Stomach (tissue), 4 donors: ENCODE measurements at regions not wholly inside any gene's neighbourhood (a gene's known extent, or its start where the extent isn't known, plus 50 kb on each side); places are given as distances from the start of the nearest gene placed in this dataset.

Experiments
- EP300 ChIP-seq: sonication (generic); formaldehyde crosslinking; IDR thresholded peaks from one replicate; pipeline ENCODE4 v1.6.1; 2017; ENCODE audit warnings: antibody characterized with exemption
- POLR2A ChIP-seq, 4 donors: fragments of 450-650 bp; IDR thresholded peaks; one replicate each; pipeline ENCODE4 v1.6.1; 2016; ENCODE audit warnings: antibody characterized with exemption in 4 of 4, control low read depth in 2 of 4, mild to moderate bottlenecking in 1 of 4, moderate library complexity in 1 of 4
- POLR2AphosphoS5 ChIP-seq, 3 donors: sonication (generic); formaldehyde crosslinking; IDR thresholded peaks; one replicate each; pipeline ENCODE4 v1.6.1; 2016; ENCODE audit warnings: antibody characterized with exemption in 3 of 3
- TF ChIP-seq, protein P1 (sequence below), 7 experiments: fragments of 450-650 bp in 4 of 7; fragments of 200-600 bp in 3 of 7; sonication (generic) in 3 of 7; IDR thresholded peaks; one replicate each; pipeline ENCODE4 v1.5.1; 2016 to 2019; ENCODE audit warnings: antibody characterized with exemption in 7 of 7, control low read depth in 2 of 7, mild to moderate bottlenecking in 1 of 7

DNA sequence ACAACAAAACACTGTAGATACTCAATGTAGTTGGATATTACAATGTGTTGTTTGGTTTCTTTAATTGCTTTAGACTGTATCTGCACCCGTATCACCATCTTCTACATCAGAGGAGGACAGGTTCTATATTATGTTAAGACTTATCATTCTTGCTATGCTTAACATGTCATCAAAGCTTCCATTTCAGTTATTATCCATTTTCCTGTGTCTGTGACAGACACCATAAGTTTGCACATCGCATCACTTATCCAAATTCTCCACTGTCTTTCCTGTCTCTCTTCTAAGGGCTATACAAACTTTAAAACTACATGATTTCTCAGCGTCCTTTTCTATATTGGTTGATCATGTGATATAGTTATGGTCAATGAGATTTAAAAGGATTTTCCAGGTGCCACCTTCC is 719.0 kb downstream of the TBC1D32 start:
- TF ChIP-seq, protein P1, sequence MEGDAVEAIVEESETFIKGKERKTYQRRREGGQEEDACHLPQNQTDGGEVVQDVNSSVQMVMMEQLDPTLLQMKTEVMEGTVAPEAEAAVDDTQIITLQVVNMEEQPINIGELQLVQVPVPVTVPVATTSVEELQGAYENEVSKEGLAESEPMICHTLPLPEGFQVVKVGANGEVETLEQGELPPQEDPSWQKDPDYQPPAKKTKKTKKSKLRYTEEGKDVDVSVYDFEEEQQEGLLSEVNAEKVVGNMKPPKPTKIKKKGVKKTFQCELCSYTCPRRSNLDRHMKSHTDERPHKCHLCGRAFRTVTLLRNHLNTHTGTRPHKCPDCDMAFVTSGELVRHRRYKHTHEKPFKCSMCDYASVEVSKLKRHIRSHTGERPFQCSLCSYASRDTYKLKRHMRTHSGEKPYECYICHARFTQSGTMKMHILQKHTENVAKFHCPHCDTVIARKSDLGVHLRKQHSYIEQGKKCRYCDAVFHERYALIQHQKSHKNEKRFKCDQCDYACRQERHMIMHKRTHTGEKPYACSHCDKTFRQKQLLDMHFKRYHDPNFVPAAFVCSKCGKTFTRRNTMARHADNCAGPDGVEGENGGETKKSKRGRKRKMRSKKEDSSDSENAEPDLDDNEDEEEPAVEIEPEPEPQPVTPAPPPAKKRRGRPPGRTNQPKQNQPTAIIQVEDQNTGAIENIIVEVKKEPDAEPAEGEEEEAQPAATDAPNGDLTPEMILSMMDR (IDR thresholded peaks at IDR 0.05), result no peak
- TF ChIP-seq POLR2A (IDR thresholded peaks at IDR 0.05), result no peak
- TF ChIP-seq EP300, result no peak
- TF ChIP-seq POLR2AphosphoS5 (IDR thresholded peaks at IDR 0.05), result no peak
